Kidney capillary endothelial cell (primary cell): ENCODE measurements at regions not wholly inside any gene's neighbourhood (a gene's known extent, or its start where the extent isn't known, plus 50 kb on each side); places are given as distances from the start of the nearest gene placed in this dataset.
"Not testable (repeated sequence)": the region's sequence is repeated elsewhere in the genome, so short reads cannot be mapped to it uniquely, and the experiment has no call there.

Experiments
- DNase-seq: peaks from one replicate; pipeline ENCODE4 v3.0.0-alpha.2; 2018; ENCODE audit warnings: low spot score

GRCh38 chr4:66273110-66273509 is 602.8 kb upstream of the EPHA5 start:
- no peak for DNase-seq

GRCh38 chr4:66270356-66270755 is 600.1 kb upstream of the EPHA5 start:
- not testable (repeated sequence) for DNase-seq

- not testable (repeated sequence) for DNase-seq
These were observed 596.3 kb upstream of the EPHA5 start for GRCh38 chr4:66266554-66266953.

GRCh38 chr4:66266035-66266434 is 595.7 kb upstream of the EPHA5 start:
- DNase-seq = no peak

GRCh38 chr4:66252291-66252690 is 582.0 kb upstream of the EPHA5 start:
- DNase-seq = no peak

- DNase-seq = no peak
These were observed 576.4 kb upstream of the EPHA5 start for GRCh38 chr4:66246643-66247042.

GRCh38 chr4:66235876-66236275 is 565.6 kb upstream of the EPHA5 start:
- no peak for DNase-seq

- DNase-seq = no peak
These were observed 559.6 kb upstream of the EPHA5 start for GRCh38 chr4:66229885-66230284.

DNA sequence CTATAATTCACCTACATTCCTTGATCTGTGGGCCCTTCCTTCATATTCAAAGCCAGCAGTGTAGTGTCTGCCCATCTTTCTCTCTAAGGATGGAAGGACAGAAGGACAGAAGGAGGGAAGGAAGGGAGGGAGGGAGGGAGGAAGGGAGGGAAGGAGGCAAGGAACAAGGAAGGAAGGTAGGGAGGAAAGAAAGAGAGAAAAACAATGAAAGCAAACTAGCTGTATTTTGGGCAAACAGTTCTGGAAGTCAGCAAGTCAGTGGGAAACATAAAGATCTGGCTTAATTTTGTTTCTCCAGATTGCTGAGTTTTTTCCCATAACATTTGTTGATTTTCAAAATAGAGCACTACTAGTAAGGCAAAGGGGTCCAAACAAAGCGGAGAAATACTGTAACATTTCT is 555.2 kb upstream of the EPHA5 start:
- DNase-seq = no peak

GRCh38 chr4:66223068-66223703 is 552.9 kb upstream of the EPHA5 start:
- DNase-seq = no peak

DNA sequence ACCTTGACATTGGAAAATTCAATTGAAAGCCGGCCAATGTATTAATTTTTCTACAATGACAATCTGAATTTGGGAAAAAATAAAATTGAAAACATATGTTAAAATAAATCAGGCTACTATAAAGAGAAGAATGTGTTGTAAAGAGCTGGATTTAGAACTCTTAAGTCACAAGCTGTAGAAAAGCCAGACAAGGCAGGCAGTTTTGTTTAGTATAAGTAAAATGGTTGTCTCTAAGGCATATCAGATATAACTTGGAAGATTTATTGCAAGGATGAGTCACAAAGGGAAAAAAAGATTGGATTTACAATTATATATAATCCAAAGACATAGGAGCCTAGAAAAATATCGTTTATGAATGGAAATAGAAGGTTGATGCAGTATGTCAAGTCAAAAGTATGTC is 549.1 kb upstream of the EPHA5 start:
- no peak for DNase-seq

DNA sequence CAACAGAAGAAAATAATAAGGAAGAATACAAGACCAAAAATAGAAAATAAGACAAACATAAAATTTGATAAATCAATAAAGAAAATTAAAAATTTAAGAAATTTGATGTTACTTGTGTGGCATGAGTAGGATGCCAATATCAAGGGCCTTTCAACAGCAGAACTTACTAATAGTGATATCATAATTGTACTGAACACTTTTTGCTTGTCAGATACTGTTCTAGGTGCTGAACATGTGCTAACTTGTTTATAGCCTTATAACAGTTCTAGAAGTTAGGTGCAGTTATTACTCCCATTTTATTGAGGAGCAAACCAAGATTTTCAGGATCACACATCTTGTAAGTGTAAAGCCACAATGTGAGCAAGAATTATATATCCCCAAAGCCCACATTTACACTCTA is 546.0 kb upstream of the EPHA5 start:
- no peak for DNase-seq

DNA sequence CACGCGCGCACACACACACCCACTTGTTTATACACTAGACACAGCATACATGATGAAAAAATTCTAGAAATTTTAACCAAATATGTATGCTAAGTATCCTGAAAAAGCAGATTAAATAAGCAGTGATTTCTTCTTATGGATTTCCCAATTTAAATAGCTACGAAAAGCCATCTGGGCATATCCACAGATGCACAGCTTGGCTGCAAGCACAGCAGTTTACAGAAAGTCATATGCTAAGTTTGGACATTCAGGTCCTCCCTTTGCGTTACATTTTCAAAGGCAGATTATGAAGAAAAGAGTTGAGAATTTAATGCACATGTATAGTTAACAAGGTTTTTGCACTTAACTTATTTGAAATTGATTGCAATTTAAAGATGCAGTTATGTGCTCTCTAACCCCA is 542.2 kb upstream of the EPHA5 start:
- DNase-seq = no peak

DNA sequence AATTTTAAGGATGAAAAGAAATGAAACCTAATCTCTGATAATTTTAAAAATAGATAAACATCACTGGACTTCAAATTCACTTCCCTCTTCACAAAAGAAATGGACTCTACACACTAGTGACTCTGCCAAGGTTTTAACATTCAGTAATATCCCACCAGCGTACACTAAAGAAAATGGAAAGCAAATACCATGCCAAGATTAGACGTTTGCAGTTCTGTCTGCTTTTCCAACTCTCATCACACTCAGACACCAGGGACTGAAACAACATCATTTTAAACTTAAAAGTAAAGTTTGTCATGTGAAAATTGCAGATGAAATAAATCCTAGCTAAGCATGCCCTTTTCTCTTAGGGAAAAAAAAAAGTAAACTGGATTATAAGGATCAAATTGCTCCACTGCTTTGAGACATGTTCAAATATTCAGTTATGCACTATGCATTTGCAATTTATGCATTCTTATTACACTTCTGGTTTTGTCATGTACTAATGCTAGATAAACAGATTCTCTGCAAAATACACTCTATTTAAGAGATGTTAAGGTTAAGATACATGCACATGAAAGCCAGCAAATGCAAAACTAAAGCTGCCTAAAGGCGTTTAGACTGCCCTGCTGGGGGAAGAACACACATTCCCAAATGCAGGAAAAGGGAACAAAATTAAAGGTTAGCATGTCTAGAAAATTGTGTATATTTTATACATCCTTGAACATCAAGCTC is 534.4 kb upstream of the EPHA5 start:
- no peak for DNase-seq

DNA sequence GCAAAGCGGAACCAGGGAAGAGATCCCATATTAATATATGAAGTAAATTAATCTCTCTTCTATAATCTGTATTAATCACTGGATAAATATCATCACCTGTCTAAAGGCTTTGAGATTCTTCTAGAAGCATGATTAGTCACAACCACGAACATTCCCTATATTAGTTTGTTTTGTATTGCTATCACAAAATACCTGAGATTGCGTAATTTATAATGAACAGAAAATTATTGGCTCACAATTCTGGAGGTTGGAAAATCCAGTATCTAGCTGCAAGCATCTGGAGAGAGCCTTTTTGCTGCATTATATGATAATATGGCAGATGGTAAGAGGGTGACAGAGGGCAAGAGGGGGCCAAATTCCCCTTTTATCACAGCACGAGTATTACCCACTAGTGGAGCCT is 532.6 kb upstream of the EPHA5 start:
- DNase-seq = no peak

DNA sequence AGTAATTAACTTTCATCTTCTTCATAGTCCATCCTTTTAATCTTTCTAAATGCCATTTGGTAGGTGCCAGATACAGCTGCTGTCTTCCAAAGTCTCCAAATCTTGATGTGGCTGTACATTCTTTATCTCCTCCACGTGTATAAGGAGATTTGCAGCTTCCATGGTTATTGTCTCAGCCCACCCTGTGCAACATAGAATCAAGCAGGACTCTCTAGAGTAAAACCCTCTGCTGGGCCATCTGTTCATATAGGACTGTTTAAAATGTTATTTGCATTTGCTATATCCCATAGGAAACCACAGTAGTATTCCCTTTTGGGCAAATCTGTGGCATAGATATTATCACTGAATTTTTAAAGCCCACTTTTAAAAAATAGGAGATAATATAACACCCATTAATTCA is 527.2 kb upstream of the EPHA5 start:
- DNase-seq = no peak

- no peak for DNase-seq
These were observed 523.2 kb upstream of the EPHA5 start for GRCh38 chr4:66193487-66193886.

- no peak for DNase-seq
These were observed 517.0 kb upstream of the EPHA5 start for GRCh38 chr4:66187175-66187720.

DNA sequence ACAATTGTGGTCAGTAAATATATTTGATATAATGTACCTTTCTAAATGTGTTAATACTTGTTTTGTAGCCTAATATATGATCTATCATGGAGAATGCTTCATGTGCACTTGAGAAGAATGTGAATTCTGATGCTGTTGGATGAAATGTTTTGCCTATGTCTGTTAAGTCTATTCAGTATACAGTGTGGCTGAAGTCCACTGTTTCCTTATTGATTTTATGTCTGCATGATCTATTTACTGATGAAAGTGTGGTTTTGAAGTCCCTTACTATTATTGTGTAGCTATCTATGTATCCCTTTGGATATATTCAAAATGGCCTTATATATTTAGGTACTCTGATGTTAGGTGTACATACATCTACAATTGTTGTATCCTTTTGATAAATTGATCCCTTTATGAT is 515.8 kb upstream of the EPHA5 start:
- no peak for DNase-seq

- no peak for DNase-seq
These were observed 512.3 kb upstream of the EPHA5 start for GRCh38 chr4:66182636-66183035.

- no peak for DNase-seq
These were observed 508.6 kb upstream of the EPHA5 start for GRCh38 chr4:66178906-66179305.

- DNase-seq = no peak
These were observed 499.1 kb upstream of the EPHA5 start for GRCh38 chr4:66169341-66169740.

DNA sequence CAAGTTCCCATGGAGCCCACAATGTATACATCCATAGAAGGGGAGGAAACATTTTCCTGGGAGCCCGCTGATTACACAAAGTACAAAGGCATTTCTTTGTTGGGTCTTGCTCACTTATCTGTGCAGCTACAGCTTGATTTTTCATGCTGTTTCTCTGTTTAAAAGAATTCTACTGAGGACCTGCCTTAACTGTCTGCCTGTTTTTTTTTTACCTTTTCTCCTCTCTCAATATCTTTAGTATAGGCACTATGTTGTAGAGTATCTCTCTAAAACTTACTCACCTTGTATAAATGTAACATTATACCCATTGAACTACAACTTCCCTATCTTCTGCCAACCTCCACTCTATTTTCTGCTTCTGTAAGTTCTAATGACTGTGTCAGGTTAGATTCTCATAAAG is 494.6 kb upstream of the EPHA5 start:
- DNase-seq = no peak

DNA sequence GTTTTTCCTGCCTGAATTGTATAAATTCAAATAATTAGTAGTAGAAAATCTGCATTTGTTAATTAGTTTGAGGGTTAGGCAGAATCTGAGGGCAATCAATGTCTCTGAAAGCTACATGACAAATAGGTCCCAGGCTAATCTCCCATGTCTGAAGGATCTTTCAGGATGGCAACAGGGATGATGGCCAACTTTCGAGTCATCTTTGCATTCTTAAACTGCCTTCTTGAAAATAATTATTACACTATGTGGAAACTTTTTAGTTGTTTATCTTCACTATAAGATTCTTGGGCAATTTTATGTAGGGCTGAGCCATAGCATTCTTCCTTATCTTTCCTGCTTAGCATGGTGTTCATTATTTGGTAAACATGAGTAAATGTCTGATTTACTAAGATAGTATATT is 490.3 kb upstream of the EPHA5 start:
- DNase-seq = no peak
